22Rv1 (cell line): ENCODE measurements at regions not wholly inside any gene's neighbourhood (a gene's known extent, or its start where the extent isn't known, plus 50 kb on each side); places are given as distances from the start of the nearest gene placed in this dataset.

ENCODE experiments used
- CTCF ChIP-seq: fragments of 450-650 bp; IDR thresholded peaks from 2 replicates; pipeline ENCODE4 v1.5.1; 2017; ENCODE audit warnings: mild to moderate bottlenecking
- ZFX ChIP-seq: fragments of 450-650 bp; IDR thresholded peaks from 2 replicates; pipeline ENCODE4 v1.6.1; 2017; ENCODE audit warnings: antibody characterized with exemption, borderline replicate concordance

GRCh38 chr6:119649531-119649930 is 300.0 kb upstream of the MAN1A1 start:
- TF ChIP-seq CTCF (no peak), ZFX (no peak)
